GM10248 (cell line): ENCODE measurements at regions not wholly inside any gene's neighbourhood (a gene's known extent, or its start where the extent isn't known, plus 50 kb on each side); places are given as distances from the start of the nearest gene placed in this dataset.

Experiments
- CTCF ChIA-PET: fragments of 300-600 bp; sonication (Branson Sonifier 250); formaldehyde crosslinking; extraction: SDS; loops from one replicate; lab custom pipeline; 2021; ENCODE audit warnings: antibody characterized with exemption; lab: Yijun Ruan, JAX
- POLR2A ChIA-PET: fragments of 350-650 bp; sonication (Branson Sonifier 250); formaldehyde crosslinking; extraction: SDS; loops from one replicate; lab custom pipeline; 2020; ENCODE audit warnings: antibody characterized with exemption; lab: Yijun Ruan, JAX
- DNase-seq: peaks from one replicate; pipeline ENCODE4 v3.0.0; 2012; ENCODE audit errors: extremely low spot score
- TF ChIP-seq, protein P1 (sequence below): IDR thresholded peaks from 2 replicates; pipeline ENCODE4 v1.5.1; 2012; ENCODE audit warnings: mild to moderate bottlenecking, low read depth; ENCODE audit errors: extremely low read depth, missing control alignments, control extremely low read depth

GRCh38 chr22:27327497-27327896 lies 474.1 kb downstream of the MN1 start:
- TF ChIP-seq, protein P1, sequence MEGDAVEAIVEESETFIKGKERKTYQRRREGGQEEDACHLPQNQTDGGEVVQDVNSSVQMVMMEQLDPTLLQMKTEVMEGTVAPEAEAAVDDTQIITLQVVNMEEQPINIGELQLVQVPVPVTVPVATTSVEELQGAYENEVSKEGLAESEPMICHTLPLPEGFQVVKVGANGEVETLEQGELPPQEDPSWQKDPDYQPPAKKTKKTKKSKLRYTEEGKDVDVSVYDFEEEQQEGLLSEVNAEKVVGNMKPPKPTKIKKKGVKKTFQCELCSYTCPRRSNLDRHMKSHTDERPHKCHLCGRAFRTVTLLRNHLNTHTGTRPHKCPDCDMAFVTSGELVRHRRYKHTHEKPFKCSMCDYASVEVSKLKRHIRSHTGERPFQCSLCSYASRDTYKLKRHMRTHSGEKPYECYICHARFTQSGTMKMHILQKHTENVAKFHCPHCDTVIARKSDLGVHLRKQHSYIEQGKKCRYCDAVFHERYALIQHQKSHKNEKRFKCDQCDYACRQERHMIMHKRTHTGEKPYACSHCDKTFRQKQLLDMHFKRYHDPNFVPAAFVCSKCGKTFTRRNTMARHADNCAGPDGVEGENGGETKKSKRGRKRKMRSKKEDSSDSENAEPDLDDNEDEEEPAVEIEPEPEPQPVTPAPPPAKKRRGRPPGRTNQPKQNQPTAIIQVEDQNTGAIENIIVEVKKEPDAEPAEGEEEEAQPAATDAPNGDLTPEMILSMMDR, result no peak
- DNase-seq, result no peak
- CTCF ChIA-PET, result no interaction called here
- POLR2A ChIA-PET, result no interaction called here

GRCh38 chr22:27327981-27328721 lies 473.4 kb downstream of the MN1 start:
- ChIA-PET POLR2A (no interaction called here), CTCF (no interaction called here)
- TF ChIP-seq, protein P1, result no peak
- DNase-seq, result no peak

- POLR2A ChIA-PET, result no interaction called here
- DNase-seq, result no peak
Observed at GRCh38 chr22:27329131-27329850, 472.3 kb downstream of the MN1 start.

DNA sequence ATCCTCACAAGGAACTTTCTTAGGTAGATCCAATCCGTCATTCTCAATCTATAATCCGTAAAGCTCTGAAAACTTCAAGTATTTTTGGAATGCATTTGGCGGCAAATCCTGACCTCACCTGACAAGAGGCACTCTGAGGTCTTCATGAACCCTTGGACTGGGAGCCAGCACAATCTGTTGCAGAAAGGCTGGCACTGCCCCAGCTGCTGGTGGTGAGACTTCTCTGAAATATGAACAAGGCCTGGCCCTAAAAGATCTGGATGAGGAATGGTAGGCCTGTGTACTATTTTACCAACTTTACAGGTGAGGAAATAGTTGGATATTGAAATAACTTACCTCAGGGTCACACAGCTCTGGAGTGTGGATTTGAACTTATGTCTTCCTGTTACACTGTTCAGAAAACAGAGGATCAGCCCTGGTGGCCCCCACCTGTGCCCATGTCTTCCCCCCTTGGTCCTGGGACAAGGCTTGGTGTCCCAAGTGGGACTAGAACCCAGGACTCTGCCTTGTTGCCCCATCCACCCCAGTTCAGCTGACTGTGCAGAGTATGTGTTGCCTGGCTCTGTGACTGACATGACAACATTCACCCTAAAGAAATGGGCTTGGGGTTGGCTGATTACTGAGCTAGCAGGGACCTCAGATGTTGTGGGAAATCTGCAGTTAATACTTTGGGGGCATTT lies 471.4 kb downstream of the MN1 start:
- TF ChIP-seq, protein P1, result no peak
- ChIA-PET POLR2A (no interaction called here), CTCF (interaction anchor here (1.3 kb wide), 1 partner anchor 14 kb away, joined by 4 read pairs; no protein-coding TSS in a partner anchor)
- no peak for DNase-seq

More at GRCh38 chr22:27329131-27329850, 472.3 kb downstream of the MN1 start:
- CTCF ChIA-PET, result no interaction called here
- TF ChIP-seq, protein P1, result no peak

GRCh38 chr22:27331526-27332281 lies 469.9 kb downstream of the MN1 start:
- ChIA-PET CTCF (interaction anchor here (1.2 kb wide), 1 partner anchor 10 kb away, joined by 3 read pairs; no protein-coding TSS in a partner anchor), POLR2A (no interaction called here)
- TF ChIP-seq, protein P1, result no peak
- no peak for DNase-seq
